ENCODE measurements at regions not wholly inside any gene's neighbourhood (a gene's known extent, or its start where the extent isn't known, plus 50 kb on each side); places are given as distances from the start of the nearest gene placed in this dataset.
A peak's percentile ranks its signal among the peaks of the same experiment; 100 is the strongest.
"Not testable (repeated sequence)": the region's sequence is repeated elsewhere in the genome, so short reads cannot be mapped to it uniquely, and the experiment has no call there.

DNA sequence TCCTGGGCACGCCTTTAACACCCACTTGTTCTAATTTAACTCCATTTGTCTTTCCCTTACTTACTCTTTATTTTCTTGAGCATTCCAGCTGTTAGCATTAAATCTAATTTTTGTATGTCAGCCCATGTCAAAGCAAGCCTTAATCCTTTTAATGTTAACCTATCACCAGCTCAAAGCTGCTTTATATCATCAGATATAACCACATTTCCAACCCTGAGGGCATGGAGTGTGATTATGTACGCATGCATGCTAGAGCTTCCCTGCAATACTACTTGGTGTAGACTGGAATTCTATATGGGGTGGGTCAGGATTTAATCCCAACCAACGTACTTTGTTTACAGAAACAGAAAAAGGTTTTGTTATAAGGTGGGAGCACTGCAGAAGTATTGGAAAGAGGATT lies 139.4 kb upstream of the HMGN3 start:
- no peaks in the 10 kb centered on the region for H3K27me3 ChIP-seq (ENCODE audit: control insufficient read depth, insufficient read depth, low read length)
- no peaks in the 10 kb centered on the region for H3K36me3 ChIP-seq (ENCODE audit: control insufficient read depth, insufficient read depth, low read length)
- WGBS (ENCODE audit: insufficient coverage), result 60% methylated on average over 1 of the region's 3 CpGs
- DNase-seq, result no peak
- H3K4me1 ChIP-seq (ENCODE audit: control insufficient read depth, insufficient read depth, low read length), result no peaks in the 10 kb centered on the region
- no peak overlapping the region for H3K27ac ChIP-seq (ENCODE audit: low read length)
- no peak overlapping the region for H3K4me3 ChIP-seq (ENCODE audit: low read length)
- H3K9me3 ChIP-seq (replicated peaks; ENCODE audit: control insufficient read depth, low read depth, low read length), result peaks cover 2% of the 10 kb centered on the region

DNA sequence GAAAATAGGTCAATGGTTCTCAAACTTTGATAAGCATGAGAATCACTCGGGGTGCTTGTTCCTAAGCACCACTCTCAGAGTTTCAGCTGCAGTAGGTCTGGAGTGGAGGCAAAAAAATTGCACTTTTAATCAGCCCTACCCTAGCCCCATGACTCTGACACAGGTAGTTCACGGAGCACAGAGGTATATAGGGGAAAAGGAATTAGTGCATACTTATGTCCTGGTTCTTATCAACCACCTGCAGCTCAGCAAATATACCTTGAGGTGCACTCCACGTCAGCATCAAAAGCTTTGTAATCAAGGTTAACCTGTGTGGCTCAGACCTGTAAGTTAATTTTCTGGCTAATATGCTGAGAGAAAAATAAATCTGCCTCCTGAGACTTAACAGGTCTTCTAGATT lies 138.8 kb upstream of the HMGN3 start:
- no peaks in the 10 kb centered on the region for H3K27me3 ChIP-seq (ENCODE audit: control insufficient read depth, insufficient read depth, low read length)
- H3K9me3 ChIP-seq (replicated peaks; ENCODE audit: control insufficient read depth, low read depth, low read length), result peaks cover 8% of the 10 kb centered on the region
- 83% methylated on average over 1 of the region's 3 CpGs for WGBS (ENCODE audit: insufficient coverage)
- H3K36me3 ChIP-seq (ENCODE audit: control insufficient read depth, insufficient read depth, low read length), result no peaks in the 10 kb centered on the region
- no peak overlapping the region for H3K4me3 ChIP-seq (ENCODE audit: low read length)
- H3K4me1 ChIP-seq (ENCODE audit: control insufficient read depth, insufficient read depth, low read length), result no peaks in the 10 kb centered on the region
- H3K27ac ChIP-seq (ENCODE audit: low read length), result no peak overlapping the region
- DNase-seq, result no peak

- Histone ChIP-seq H3K27ac (ENCODE audit: low read length) (no peak overlapping the region), H3K36me3 (ENCODE audit: control insufficient read depth, insufficient read depth, low read length) (no peaks in the 10 kb centered on the region), H3K27me3 (ENCODE audit: control insufficient read depth, insufficient read depth, low read length) (no peaks in the 10 kb centered on the region), H3K4me1 (ENCODE audit: control insufficient read depth, insufficient read depth, low read length) (no peaks in the 10 kb centered on the region), H3K4me3 (ENCODE audit: low read length) (no peak overlapping the region), H3K9me3 (replicated peaks; ENCODE audit: control insufficient read depth, low read depth, low read length) (peaks cover 9% of the 10 kb centered on the region)
- no peak for DNase-seq
- no CpG with 5 or more reads among the region's 1 CpG for WGBS (ENCODE audit: insufficient coverage)
Measured at GRCh38 chr6:79372757-79373156, 138.3 kb upstream of the HMGN3 start.

DNA sequence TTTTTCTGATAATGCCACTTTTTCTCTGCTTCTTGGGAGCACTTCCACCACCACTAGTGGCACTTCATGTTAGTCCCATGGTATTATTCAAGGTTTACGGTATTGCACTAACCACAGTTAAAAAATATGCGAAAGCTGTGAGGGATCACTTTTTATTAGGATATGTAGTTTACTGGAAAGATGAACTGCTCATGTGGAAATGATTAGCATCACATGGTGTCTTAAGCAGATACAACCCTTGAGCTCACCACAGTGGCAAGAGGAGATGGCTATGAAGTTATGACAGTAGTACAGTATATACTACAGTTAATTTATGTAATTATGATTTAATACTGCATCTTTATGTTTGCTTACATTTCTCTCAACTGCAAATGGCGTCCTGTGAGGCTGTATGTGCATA lies 134.5 kb upstream of the HMGN3 start:
- H3K4me1 ChIP-seq (ENCODE audit: control insufficient read depth, insufficient read depth, low read length), result no peaks in the 10 kb centered on the region
- H3K27ac ChIP-seq (ENCODE audit: low read length), result no peak overlapping the region
- H3K9me3 ChIP-seq (replicated peaks; ENCODE audit: control insufficient read depth, low read depth, low read length), result peaks cover 12% of the 10 kb centered on the region
- DNase-seq, result no peak
- H3K27me3 ChIP-seq (ENCODE audit: control insufficient read depth, insufficient read depth, low read length), result no peaks in the 10 kb centered on the region
- H3K36me3 ChIP-seq (ENCODE audit: control insufficient read depth, insufficient read depth, low read length), result no peaks in the 10 kb centered on the region
- H3K4me3 ChIP-seq (ENCODE audit: low read length), result no peak overlapping the region
- no CpG with 5 or more reads among the region's 3 CpGs for whole genome bisulfite sequencing (ENCODE audit: insufficient coverage)

DNA sequence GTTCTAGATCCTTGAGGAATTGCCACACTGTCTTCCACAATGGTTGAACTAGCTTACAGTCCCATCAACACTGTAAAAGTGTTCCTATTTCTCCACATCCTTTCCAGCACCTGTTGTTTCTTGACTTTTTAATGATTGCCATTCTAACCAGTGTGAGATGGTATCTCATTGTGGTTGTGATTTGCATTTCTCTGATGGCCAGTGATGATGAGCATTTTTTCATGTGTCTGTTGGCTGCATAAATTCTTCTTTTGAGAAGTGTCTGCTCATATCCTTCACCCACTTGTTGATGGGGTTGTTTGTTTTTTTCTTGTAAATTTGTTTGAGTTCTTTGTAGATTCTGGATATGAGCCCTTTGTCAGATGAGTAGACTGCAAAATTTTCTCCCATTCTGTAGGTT lies 129.0 kb upstream of the HMGN3 start:
- not testable (repeated sequence) for H3K27me3 ChIP-seq (ENCODE audit: control insufficient read depth, insufficient read depth, low read length); DNase-seq; H3K4me3 ChIP-seq (ENCODE audit: low read length); H3K27ac ChIP-seq (ENCODE audit: low read length); H3K4me1 ChIP-seq (ENCODE audit: control insufficient read depth, insufficient read depth, low read length); H3K36me3 ChIP-seq (ENCODE audit: control insufficient read depth, insufficient read depth, low read length)
- H3K9me3 ChIP-seq (replicated peaks; ENCODE audit: control insufficient read depth, low read depth, low read length), result peaks cover 12% of the 10 kb centered on the region

- not testable (repeated sequence) for H3K27me3 ChIP-seq (ENCODE audit: control insufficient read depth, insufficient read depth, low read length); DNase-seq; H3K4me1 ChIP-seq (ENCODE audit: control insufficient read depth, insufficient read depth, low read length); H3K27ac ChIP-seq (ENCODE audit: low read length); H3K4me3 ChIP-seq (ENCODE audit: low read length); H3K36me3 ChIP-seq (ENCODE audit: control insufficient read depth, insufficient read depth, low read length); H3K9me3 ChIP-seq (replicated peaks; ENCODE audit: control insufficient read depth, low read depth, low read length)
- WGBS (ENCODE audit: insufficient coverage), result no CpG with 5 or more reads among the region's 2 CpGs
Measured at GRCh38 chr6:79361074-79361473, 126.6 kb upstream of the HMGN3 start.

DNA sequence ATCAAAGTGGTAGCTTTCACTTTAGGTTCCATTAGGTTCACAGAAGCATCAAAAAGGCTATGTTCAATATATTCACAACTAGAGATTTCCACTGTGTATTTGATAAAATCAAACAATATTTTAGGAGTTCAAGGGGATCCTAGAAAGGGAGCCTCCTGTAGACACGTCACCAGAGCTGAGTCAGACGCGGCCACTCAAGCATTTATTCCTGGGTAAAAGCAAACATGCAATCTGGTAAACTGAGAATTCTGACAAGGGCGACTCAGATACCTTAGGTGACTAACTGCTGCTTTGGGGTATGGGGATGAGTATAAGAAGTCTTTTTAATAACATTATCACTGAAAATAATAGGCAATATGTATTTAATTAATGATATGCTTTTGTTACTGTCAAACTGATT lies 118.7 kb upstream of the HMGN3 start:
- H3K27me3 ChIP-seq (ENCODE audit: control insufficient read depth, insufficient read depth, low read length), result no peaks in the 10 kb centered on the region
- no peaks in the 10 kb centered on the region for H3K36me3 ChIP-seq (ENCODE audit: control insufficient read depth, insufficient read depth, low read length)
- no peak overlapping the region for H3K27ac ChIP-seq (ENCODE audit: low read length)
- no peak for DNase-seq
- H3K9me3 ChIP-seq (replicated peaks; ENCODE audit: control insufficient read depth, low read depth, low read length), result no peaks in the 10 kb centered on the region
- no peaks in the 10 kb centered on the region for H3K4me1 ChIP-seq (ENCODE audit: control insufficient read depth, insufficient read depth, low read length)
- H3K4me3 ChIP-seq (ENCODE audit: low read length), result no peak overlapping the region
- WGBS (ENCODE audit: insufficient coverage), result 81% methylated on average over 3 of the region's 4 CpGs

GRCh38 chr6:79338493-79338892 lies 104.0 kb upstream of the HMGN3 start:
- no peaks in the 10 kb centered on the region for H3K4me1 ChIP-seq (ENCODE audit: control insufficient read depth, insufficient read depth, low read length)
- H3K27me3 ChIP-seq (ENCODE audit: control insufficient read depth, insufficient read depth, low read length), result no peaks in the 10 kb centered on the region
- WGBS (ENCODE audit: insufficient coverage), result no CpG with 5 or more reads among the region's 5 CpGs
- no peak overlapping the region for H3K27ac ChIP-seq (ENCODE audit: low read length)
- H3K9me3 ChIP-seq (replicated peaks; ENCODE audit: control insufficient read depth, low read depth, low read length), result no peaks in the 10 kb centered on the region
- H3K36me3 ChIP-seq (ENCODE audit: control insufficient read depth, insufficient read depth, low read length), result no peaks in the 10 kb centered on the region
- DNase-seq, result no peak
- no peak overlapping the region for H3K4me3 ChIP-seq (ENCODE audit: low read length)

DNA sequence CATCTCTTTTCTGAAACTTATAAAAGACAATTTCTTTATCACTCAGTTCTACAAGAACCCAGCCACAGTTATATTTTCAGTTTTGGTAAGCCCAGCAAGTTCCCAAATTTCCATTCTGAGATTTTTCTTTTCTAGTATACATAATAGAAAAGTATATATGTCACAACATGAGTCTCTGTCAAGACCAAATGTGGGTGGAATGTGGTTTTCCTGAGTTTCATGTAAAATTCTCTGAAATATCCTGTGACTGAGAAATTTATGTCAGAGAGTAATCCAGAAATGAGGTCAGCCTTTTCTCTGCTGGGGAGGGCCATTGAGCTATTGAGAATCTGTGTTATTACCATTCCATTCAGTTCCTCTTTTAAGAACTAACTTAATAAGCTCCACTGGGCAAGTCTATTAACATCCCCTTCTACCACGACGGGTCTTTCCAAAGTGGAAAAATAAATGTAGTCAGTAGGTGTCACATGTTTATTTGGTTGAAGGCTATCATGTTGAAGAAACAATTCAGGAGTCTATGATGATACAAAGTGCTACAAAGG lies 100.7 kb upstream of the HMGN3 start:
- Histone ChIP-seq H3K27me3 (ENCODE audit: control insufficient read depth, insufficient read depth, low read length) (no peaks in the 10 kb centered on the region), H3K4me3 (ENCODE audit: low read length) (no peak overlapping the region), H3K36me3 (ENCODE audit: control insufficient read depth, insufficient read depth, low read length) (no peaks in the 10 kb centered on the region), H3K9me3 (replicated peaks; ENCODE audit: control insufficient read depth, low read depth, low read length) (no peaks in the 10 kb centered on the region), H3K27ac (ENCODE audit: low read length) (no peak overlapping the region), H3K4me1 (ENCODE audit: control insufficient read depth, insufficient read depth, low read length) (no peaks in the 10 kb centered on the region)
- peak; percentile 3 for DNase-seq
- WGBS (ENCODE audit: insufficient coverage), result no CpG with 5 or more reads among the region's 2 CpGs

- no peak overlapping the region for H3K27ac ChIP-seq (ENCODE audit: low read length)
- no peaks in the 10 kb centered on the region for H3K4me1 ChIP-seq (ENCODE audit: control insufficient read depth, insufficient read depth, low read length)
- H3K36me3 ChIP-seq (ENCODE audit: control insufficient read depth, insufficient read depth, low read length), result no peaks in the 10 kb centered on the region
- H3K27me3 ChIP-seq (ENCODE audit: control insufficient read depth, insufficient read depth, low read length), result no peaks in the 10 kb centered on the region
- no peak overlapping the region for H3K4me3 ChIP-seq (ENCODE audit: low read length)
- WGBS (ENCODE audit: insufficient coverage), result 51% methylated on average over 2 of the region's 4 CpGs
- no peaks in the 10 kb centered on the region for H3K9me3 ChIP-seq (replicated peaks; ENCODE audit: control insufficient read depth, low read depth, low read length)
- DNase-seq, result peak; percentile 5
Measured at GRCh38 chr6:79334674-79335073, 100.2 kb upstream of the HMGN3 start.

GRCh38 chr6:79330704-79331103 lies 96.2 kb upstream of the HMGN3 start:
- DNase-seq, result no peak
- WGBS (ENCODE audit: insufficient coverage), result no CpG with 5 or more reads among the region's 2 CpGs
- no peaks in the 10 kb centered on the region for H3K27me3 ChIP-seq (ENCODE audit: control insufficient read depth, insufficient read depth, low read length)

More at GRCh38 chr6:79330704-79331103, 96.2 kb upstream of the HMGN3 start:
- no peak overlapping the region for H3K27ac ChIP-seq (ENCODE audit: low read length)
- no peaks in the 10 kb centered on the region for H3K4me1 ChIP-seq (ENCODE audit: control insufficient read depth, insufficient read depth, low read length)
- no peak overlapping the region for H3K4me3 ChIP-seq (ENCODE audit: low read length)
- H3K36me3 ChIP-seq (ENCODE audit: control insufficient read depth, insufficient read depth, low read length), result no peaks in the 10 kb centered on the region
- no peaks in the 10 kb centered on the region for H3K9me3 ChIP-seq (replicated peaks; ENCODE audit: control insufficient read depth, low read depth, low read length)
